IMR-90 (cell line): ENCODE measurements at regions not wholly inside any gene's neighbourhood (a gene's known extent, or its start where the extent isn't known, plus 50 kb on each side); places are given as distances from the start of the nearest gene placed in this dataset.

Source experiments
- ATAC-seq: fragments of 200-7000 bp; cut with Tn5 transposase; 2 replicates; pipeline ENCODE4 v1.9.1; 2020; ENCODE audit warnings: low read depth, mild to moderate bottlenecking, moderate library complexity
- BruUV-seq: library from RNA; stranded (reverse); fragments of 400-500 nt; replicated peaks from 2 replicates; lab custom pipeline; 2021; lab: Mats Ljungman, UMichigan
- CTCF ChIA-PET: fragments of 300-600 bp; formaldehyde crosslinking; extraction: SDS; loops from one replicate; lab custom pipeline; 2021; ENCODE audit warnings: antibody characterized with exemption; lab: Yijun Ruan, JAX
- POLR2A ChIA-PET: fragments of 300-600 bp; sonication (Branson Sonifier 250); formaldehyde crosslinking; loops from one replicate; lab custom pipeline; 2022; ENCODE audit warnings: antibody characterized with exemption; ENCODE audit not compliant: unreplicated experiment; lab: Charles Lee
- DNase-seq: peaks from one replicate; pipeline ENCODE4 v3.0.0; 2013
- H2AFZ ChIP-seq: replicated peaks from 2 replicates; pipeline ENCODE3; 2013; ENCODE audit warnings: low read length, mild to moderate bottlenecking; ENCODE audit not compliant: poor library complexity
- H2AK5ac ChIP-seq: 2 replicates; pipeline ENCODE4 v1.6.1; 2013; ENCODE audit warnings: low read depth, low read length, inconsistent platforms
- H2AK9ac ChIP-seq: replicated peaks from 2 replicates; pipeline ENCODE3; 2013; ENCODE audit warnings: mild to moderate bottlenecking, low read depth, low read length, moderate library complexity; ENCODE audit not compliant: poor library complexity
- H2BK120ac ChIP-seq: 2 replicates; pipeline ENCODE4 v1.6.1; 2013; ENCODE audit warnings: low read depth, low read length, inconsistent platforms
- H2BK15ac ChIP-seq: 3 replicates; pipeline ENCODE4 v1.6.1; 2013; ENCODE audit warnings: low read depth, low read length, inconsistent platforms
- H2BK20ac ChIP-seq: 2 replicates; pipeline ENCODE4 v1.6.1; 2013; ENCODE audit warnings: low read depth, mild to moderate bottlenecking, inconsistent platforms, low read length, moderate library complexity
- H2BK5ac ChIP-seq: 2 replicates; pipeline ENCODE4 v1.6.1; 2013; ENCODE audit warnings: mild to moderate bottlenecking, low read depth, low read length, inconsistent platforms; ENCODE audit not compliant: poor library complexity, severe bottlenecking
- H3K14ac ChIP-seq: replicated peaks from 2 replicates; pipeline ENCODE4 v1.6.1; 2013; ENCODE audit warnings: low read depth, low read length, inconsistent platforms
- H3K18ac ChIP-seq: 2 replicates; pipeline ENCODE4 v1.6.1; 2013; ENCODE audit warnings: low read depth, low read length, control low read depth
- H3K23ac ChIP-seq: 2 replicates; pipeline ENCODE4 v1.6.1; 2013; ENCODE audit warnings: low read depth, low read length, inconsistent platforms
- H3K27ac ChIP-seq: 2 replicates; pipeline ENCODE4 v1.5.1; 2013; ENCODE audit warnings: mild to moderate bottlenecking, control low read depth, low read length; ENCODE audit not compliant: insufficient read depth
- H3K27me3 ChIP-seq: 2 replicates; pipeline ENCODE4 v1.6.1; 2013; ENCODE audit warnings: low read length; ENCODE audit not compliant: control insufficient read depth, insufficient read depth
- H3K36me3 ChIP-seq: 2 replicates; pipeline ENCODE4 v1.6.1; 2013; ENCODE audit warnings: low read length, mixed read lengths; ENCODE audit not compliant: control insufficient read depth, insufficient read depth
- H3K4ac ChIP-seq: 2 replicates; pipeline ENCODE4 v1.6.1; 2013; ENCODE audit warnings: low read depth, low read length, inconsistent platforms
- H3K4me1 ChIP-seq: 2 replicates; pipeline ENCODE4 v1.6.1; 2013; ENCODE audit warnings: low read length, mixed read lengths; ENCODE audit not compliant: control insufficient read depth, insufficient read depth
- H3K4me2 ChIP-seq: 2 replicates; pipeline ENCODE4 v1.6.1; 2013; ENCODE audit warnings: low read depth, mild to moderate bottlenecking, control low read depth, low read length, moderate library complexity
- H3K4me3 ChIP-seq: 2 replicates; pipeline ENCODE4 v1.5.1; 2013; ENCODE audit warnings: low read depth, mild to moderate bottlenecking, control low read depth, low read length, moderate library complexity; ENCODE audit not compliant: insufficient read depth
- H3K56ac ChIP-seq: 2 replicates; pipeline ENCODE4 v1.6.1; 2013; ENCODE audit warnings: low read length, inconsistent platforms; ENCODE audit not compliant: insufficient read depth; ENCODE audit errors: extremely low read depth
- H3K79me1 ChIP-seq, 2 experiments: 2 replicates each; pipeline ENCODE4 v1.6.1; 2013; ENCODE audit warnings: low read length in 2 of 2, inconsistent platforms in 1 of 2, low read depth in 1 of 2
- H3K9ac ChIP-seq: 2 replicates; pipeline ENCODE4 v1.6.1; 2013; ENCODE audit warnings: low read depth, low read length, control low read depth
- H3K9me1 ChIP-seq: 2 replicates; pipeline ENCODE4 v1.6.1; 2013; ENCODE audit warnings: low read length, inconsistent platforms; ENCODE audit not compliant: insufficient read depth
- H3K9me3 ChIP-seq: 2 replicates; pipeline ENCODE4 v1.6.1; 2013; ENCODE audit warnings: low read length; ENCODE audit not compliant: control insufficient read depth, insufficient read depth
- H4K20me1 ChIP-seq: 2 replicates; pipeline ENCODE4 v1.6.1; 2013; ENCODE audit warnings: low read length, inconsistent platforms; ENCODE audit not compliant: insufficient read depth
- H4K5ac ChIP-seq: 2 replicates; pipeline ENCODE4 v1.6.1; 2013; ENCODE audit warnings: mild to moderate bottlenecking, low read depth, low read length, control low read depth
- H4K8ac ChIP-seq, 2 experiments: 2 replicates each; pipeline ENCODE4 v1.6.1; 2013; ENCODE audit warnings: low read depth in 2 of 2, low read length in 2 of 2, control low read depth in 1 of 2, inconsistent platforms in 1 of 2
- H4K91ac ChIP-seq: 2 replicates; pipeline ENCODE4 v1.6.1; 2013; ENCODE audit warnings: low read depth, low read length, inconsistent platforms; ENCODE audit not compliant: insufficient read depth
- BHLHE40 ChIP-seq: fragments of 150-350 bp; IDR thresholded peaks from 2 replicates; pipeline ENCODE4 v1.6.1; 2016; ENCODE audit warnings: mild to moderate bottlenecking, low read depth, low read length
- CEBPB ChIP-seq: IDR thresholded peaks from 2 replicates; pipeline ENCODE4 v1.6.1; 2012; ENCODE audit warnings: low read depth, low read length, improper control_type of control experiment
- MAFK ChIP-seq: IDR thresholded peaks from 2 replicates; pipeline ENCODE4 v1.6.1; 2012; ENCODE audit warnings: low read depth, low read length, improper control_type of control experiment
- MAZ ChIP-seq: IDR thresholded peaks from 2 replicates; pipeline ENCODE4 v1.6.1; 2012; ENCODE audit warnings: low read depth, mild to moderate bottlenecking, low read length, improper control_type of control experiment, moderate library complexity, borderline replicate concordance
- POLR2A ChIP-seq: IDR thresholded peaks from 2 replicates; pipeline ENCODE4 v1.6.1; 2012; ENCODE audit warnings: mild to moderate bottlenecking, low read depth, low read length
- RAD21 ChIP-seq: IDR thresholded peaks from 2 replicates; pipeline ENCODE4 v1.6.1; 2012; ENCODE audit warnings: low read length, improper control_type of control experiment
- RCOR1 ChIP-seq: IDR thresholded peaks from 2 replicates; pipeline ENCODE4 v1.6.1; 2012; ENCODE audit warnings: mild to moderate bottlenecking, low read length, improper control_type of control experiment; ENCODE audit not compliant: insufficient replicate concordance
- USF2 ChIP-seq: fragments of 150-350 bp; IDR thresholded peaks from 2 replicates; pipeline ENCODE4 v1.6.1; 2017; ENCODE audit warnings: mild to moderate bottlenecking, antibody characterized with exemption, low read length, low read depth
- WGBS, 2 experiments: methylation state at CpG; one replicate each; pipeline versions ENCODE4 v1.1.5 to v1.1.7; 2013; ENCODE audit warnings: missing lambda C conversion rate in 2 of 2; ENCODE audit not compliant: insufficient read length in 1 of 2; ENCODE audit errors: extremely low coverage in 2 of 2; 5-methylcytosine and 5-hydroxymethylcytosine counted together
- dilution Hi-C: fragments of 300-500 bp; cut with HindIII; formaldehyde crosslinking; loops from one replicate; pipeline ENCODE4 v1.14.3; 2018; ENCODE audit warnings: low sequenced_read_pairs; ENCODE audit not compliant: unreplicated experiment
- in situ Hi-C: fragments of 300-500 bp; cut with MboI; formaldehyde crosslinking; loops from 3 replicates; pipeline ENCODE4 v1.14.3; 2019; ENCODE audit warnings: low sequenced_read_pairs, inconsistent platforms, mixed read lengths
- intact Hi-C: fragments of 100-400 bp; cut with micrococcal nuclease; formaldehyde crosslinking; loops from 2 replicates; pipeline ENCODE4 v1.10.0; 2022

GRCh38 chr5:8660133-8660893 is 791.4 kb downstream of the MTRR start:
- Histone ChIP-seq H3K56ac (no peak overlapping the region), H3K79me1 (no peaks in the 10 kb centered on the region), H3K9me1 (no peaks in the 10 kb centered on the region), H3K27me3 (no peaks in the 10 kb centered on the region), H3K36me3 (no peaks in the 10 kb centered on the region), H2AK9ac (no peak overlapping the region), H3K4ac (no peak overlapping the region), H3K9ac (no peak overlapping the region), H3K18ac (no peak overlapping the region), H3K23ac (no peak overlapping the region), H2AFZ (no peak overlapping the region), H3K9me3 (no peaks in the 10 kb centered on the region), H2BK15ac (no peak overlapping the region), H2BK5ac (no peak overlapping the region), H3K4me3 (no peak overlapping the region), H4K20me1 (no peaks in the 10 kb centered on the region), H2BK20ac (no peak overlapping the region), H4K91ac (no peak overlapping the region), H2AK5ac (no peak overlapping the region), H3K14ac (no peak overlapping the region), H3K4me2 (no peak overlapping the region), H3K27ac (no peak overlapping the region), H2BK120ac (no peak overlapping the region), H4K8ac (no peak overlapping the region), H4K5ac (no peak overlapping the region), H3K4me1 (no peaks in the 10 kb centered on the region; the same call in 1 of the 2 replicates)
- WGBS, 2 experiments, result no CpG with 5 or more reads among the region's 4 CpGs
- BruUV-seq, result no TSS peak
- peak; percentile 54 for DNase-seq
- peak; percentile 80 for ATAC-seq
- POLR2A ChIA-PET, result no interaction called here
- intact Hi-C loops (no loop called here), in situ Hi-C loops (no loop called here), dilution Hi-C loops (no loop called here)
- TF ChIP-seq MAFK, result no peak
- TF ChIP-seq RAD21, result no peak
- no peak for TF ChIP-seq POLR2A
- no peak for TF ChIP-seq BHLHE40
- no peak for TF ChIP-seq USF2
- TF ChIP-seq MAZ, result no peak
- TF ChIP-seq RCOR1, result no peak
- TF ChIP-seq CEBPB, result no peak
- CTCF ChIA-PET, result no interaction called here
